GM12874 (cell line): ENCODE measurements at regions not wholly inside any gene's neighbourhood (a gene's known extent, or its start where the extent isn't known, plus 50 kb on each side); places are given as distances from the start of the nearest gene placed in this dataset.

Experiments
- CTCF ChIP-seq: IDR thresholded peaks from 2 replicates; pipeline ENCODE4 v1.5.1; 2011; ENCODE audit warnings: low read depth, mild to moderate bottlenecking, control low read depth, low read length, moderate library complexity; ENCODE audit not compliant: insufficient read depth

GRCh38 chr1:55700359-55701130, 485.4 kb upstream of the USP24 start:
- no peak for TF ChIP-seq CTCF

DNA sequence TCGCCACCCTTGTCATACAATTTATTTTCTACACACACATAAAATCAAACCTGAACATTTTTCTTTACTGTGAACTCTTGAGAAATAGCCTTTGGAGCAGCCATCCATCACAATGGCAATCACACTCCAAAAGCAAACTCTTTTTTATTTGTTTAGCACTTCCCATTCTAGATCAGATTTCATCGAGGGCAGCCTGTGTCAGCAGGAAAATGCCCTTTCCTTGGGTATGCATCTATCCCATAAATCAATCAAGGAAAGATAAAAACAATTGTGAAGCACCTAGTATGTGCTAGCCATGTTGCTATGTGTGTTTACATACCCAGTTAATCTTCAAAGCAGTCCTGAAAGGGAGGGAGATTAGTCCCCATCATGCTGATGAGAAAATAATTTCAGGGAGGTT, 484.1 kb upstream of the USP24 start:
- TF ChIP-seq CTCF = no peak

GRCh38 chr1:55697997-55698535, 482.9 kb upstream of the USP24 start:
- TF ChIP-seq CTCF = no peak

- TF ChIP-seq CTCF = no peak
Observed at GRCh38 chr1:55696891-55697290, 481.7 kb upstream of the USP24 start.

DNA sequence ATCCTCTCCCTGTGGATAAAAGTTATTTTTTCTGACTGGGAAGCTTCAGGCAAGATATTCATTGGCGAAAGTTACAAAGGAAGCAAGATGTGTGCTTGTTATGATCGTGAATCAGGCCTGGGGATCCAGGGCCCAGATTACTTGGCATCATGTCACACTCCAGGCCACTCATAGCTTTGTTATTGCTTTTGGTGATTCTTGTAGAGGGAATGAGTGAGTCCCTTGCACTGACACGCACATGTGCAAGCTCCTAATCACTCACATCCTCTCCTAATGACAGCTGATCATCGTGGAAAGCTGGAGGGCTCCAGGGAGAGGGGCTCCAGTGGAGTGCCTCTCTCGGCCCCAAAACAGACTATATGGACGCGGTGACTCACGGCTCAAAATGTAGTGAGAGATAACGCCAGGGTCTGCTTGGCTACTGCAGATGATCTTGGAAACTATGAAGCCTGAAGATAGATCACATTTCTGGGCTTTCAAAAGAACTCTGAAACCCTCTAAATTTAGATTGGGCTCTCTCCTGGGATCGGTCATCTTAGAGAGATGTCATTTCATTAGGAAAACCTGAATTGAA, 481.1 kb upstream of the USP24 start:
- no peak for TF ChIP-seq CTCF

GRCh38 chr1:55695552-55695951, 480.4 kb upstream of the USP24 start:
- no peak for TF ChIP-seq CTCF

GRCh38 chr1:55695151-55695550, 480.0 kb upstream of the USP24 start:
- TF ChIP-seq CTCF = no peak
